ENCODE measurements at regions not wholly inside any gene's neighbourhood (a gene's known extent, or its start where the extent isn't known, plus 50 kb on each side); places are given as distances from the start of the nearest gene placed in this dataset.

- TF ChIP-seq POLR2A (IDR thresholded peaks at IDR 0.05): no peak
- no peak for TF ChIP-seq CTCF (IDR thresholded peaks at IDR 0.05)
- DNase-seq: no peak
- Histone ChIP-seq H3K4me3 (replicated peaks in 1 of 3) (no peak overlapping the region), H3K27ac (no peak overlapping the region), H3K9me3 (no peaks in the 10 kb centered on the region), H3K4me1 (no peaks in the 10 kb centered on the region), H3K36me3 (no peaks in the 10 kb centered on the region), H3K27me3 (no peaks in the 10 kb centered on the region)
- intact Hi-C loops (cut with DNase I): no loop called here
Observed at GRCh38 chr2:114231921-114232320, 210.5 kb upstream of the DPP10 start.

GRCh38 chr2:114237331-114237730 lies 205.1 kb upstream of the DPP10 start:
- no peaks in the 10 kb centered on the region for H3K9me3 ChIP-seq
- H3K27me3 ChIP-seq: no peaks in the 10 kb centered on the region
- H3K36me3 ChIP-seq: no peaks in the 10 kb centered on the region
- H3K4me1 ChIP-seq: no peaks in the 10 kb centered on the region
- no peak for DNase-seq
- 71 to 82% methylated on average over 2 of the region's 2 CpGs for WGBS, 2 donors
- H3K4me3 ChIP-seq (replicated peaks in 1 of 3): no peak overlapping the region
- intact Hi-C loops (cut with DNase I): no loop called here
- no peak for TF ChIP-seq CTCF (IDR thresholded peaks at IDR 0.05)
- H3K27ac ChIP-seq: no peak overlapping the region

GRCh38 chr2:114238910-114239559 lies 203.4 kb upstream of the DPP10 start:
- intact Hi-C loops (cut with DNase I): no loop called here
- no peak for DNase-seq
- H3K27me3 ChIP-seq: no peaks in the 10 kb centered on the region
- no peak overlapping the region for H3K27ac ChIP-seq
- H3K4me3 ChIP-seq (replicated peaks in 1 of 3): no peak overlapping the region
- H3K4me1 ChIP-seq: no peaks in the 10 kb centered on the region
- no peak for TF ChIP-seq POLR2A (IDR thresholded peaks at IDR 0.05)
- TF ChIP-seq CTCF (IDR thresholded peaks at IDR 0.05): no peak
- no peaks in the 10 kb centered on the region for H3K36me3 ChIP-seq
- no peaks in the 10 kb centered on the region for H3K9me3 ChIP-seq
- 72 to 81% methylated on average over 3 of the region's 3 CpGs for WGBS, 2 donors

GRCh38 chr2:114248648-114249047 lies 193.8 kb upstream of the DPP10 start:
- TF ChIP-seq POLR2A (IDR thresholded peaks at IDR 0.05): no peak
- TF ChIP-seq CTCF (IDR thresholded peaks at IDR 0.05): no peak
- intact Hi-C loops (cut with DNase I): no loop called here
- H3K27ac ChIP-seq: no peak overlapping the region
- no peaks in the 10 kb centered on the region for H3K4me1 ChIP-seq
- H3K9me3 ChIP-seq: no peaks in the 10 kb centered on the region
- no peaks in the 10 kb centered on the region for H3K36me3 ChIP-seq
- DNase-seq: no peak
- H3K27me3 ChIP-seq: no peaks in the 10 kb centered on the region
- WGBS, 2 donors: 61 to 69% methylated on average over 3 of the region's 3 CpGs
- no peak overlapping the region for H3K4me3 ChIP-seq (replicated peaks in 1 of 3)

GRCh38 chr2:114252713-114253112 lies 189.7 kb upstream of the DPP10 start:
- H3K4me3 ChIP-seq (replicated peaks in 1 of 3): no peak overlapping the region
- intact Hi-C loops (cut with DNase I): no loop called here

More at GRCh38 chr2:114252713-114253112, 189.7 kb upstream of the DPP10 start:
- DNase-seq: no peak
- no peak for TF ChIP-seq CTCF (IDR thresholded peaks at IDR 0.05)
- TF ChIP-seq POLR2A (IDR thresholded peaks at IDR 0.05): no peak
- H3K27ac ChIP-seq: no peak overlapping the region
- no peaks in the 10 kb centered on the region for H3K36me3 ChIP-seq
- WGBS, 2 donors: 91 to 96% methylated on average over 1 of the region's 1 CpG
- no peaks in the 10 kb centered on the region for H3K4me1 ChIP-seq
- H3K27me3 ChIP-seq: no peaks in the 10 kb centered on the region
- no peaks in the 10 kb centered on the region for H3K9me3 ChIP-seq

All from thyroid gland (tissue), 4 donors.